NCI-H510A (cell line): ENCODE measurements at regions not wholly inside any gene's neighbourhood (a gene's known extent, or its start where the extent isn't known, plus 50 kb on each side); places are given as distances from the start of the nearest gene placed in this dataset.
"Not testable (repeated sequence)": the region's sequence is repeated elsewhere in the genome, so short reads cannot be mapped to it uniquely, and the experiment has no call there.

Experiments
- DNase-seq: peaks from one replicate; lab custom pipeline; 2025; lab: John Stamatoyannopoulos, UW

DNA sequence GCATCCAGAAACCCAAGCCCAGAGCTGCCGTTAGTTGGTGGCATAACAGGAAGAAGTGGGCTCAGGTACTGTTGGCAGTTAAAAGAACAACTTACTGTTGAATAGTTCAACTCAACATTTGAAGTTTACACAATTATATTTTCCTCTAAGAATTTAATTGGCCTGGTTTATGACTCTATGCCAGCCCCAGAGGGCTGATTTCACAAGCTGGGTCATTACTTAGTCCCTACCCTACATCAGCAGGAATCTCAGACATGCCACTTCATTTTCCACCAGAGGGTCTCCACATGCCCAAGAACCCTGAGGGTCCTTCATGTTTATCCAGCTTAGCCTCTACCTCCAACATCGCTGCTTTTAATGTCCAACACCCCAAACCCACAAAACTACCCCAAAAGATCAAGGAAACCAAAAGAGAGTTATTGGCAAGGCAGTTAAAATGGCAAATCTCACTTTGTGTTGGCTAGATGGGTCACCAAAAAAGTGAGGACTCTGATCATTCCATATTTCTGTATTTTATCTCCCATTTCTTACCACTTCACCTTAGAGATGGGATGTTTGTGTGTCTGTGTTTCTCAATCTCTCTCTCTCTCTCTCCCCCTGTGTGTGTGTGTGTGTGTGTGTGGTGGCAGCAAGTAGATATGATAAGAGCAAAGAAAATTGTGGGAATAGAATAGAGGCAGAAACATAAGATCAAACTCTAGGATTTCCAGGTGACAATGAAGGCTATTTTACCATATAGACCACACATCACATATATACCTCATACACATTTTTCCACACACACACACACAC lies 112.5 kb upstream of the TBX18 start:
- no peak for DNase-seq

DNA sequence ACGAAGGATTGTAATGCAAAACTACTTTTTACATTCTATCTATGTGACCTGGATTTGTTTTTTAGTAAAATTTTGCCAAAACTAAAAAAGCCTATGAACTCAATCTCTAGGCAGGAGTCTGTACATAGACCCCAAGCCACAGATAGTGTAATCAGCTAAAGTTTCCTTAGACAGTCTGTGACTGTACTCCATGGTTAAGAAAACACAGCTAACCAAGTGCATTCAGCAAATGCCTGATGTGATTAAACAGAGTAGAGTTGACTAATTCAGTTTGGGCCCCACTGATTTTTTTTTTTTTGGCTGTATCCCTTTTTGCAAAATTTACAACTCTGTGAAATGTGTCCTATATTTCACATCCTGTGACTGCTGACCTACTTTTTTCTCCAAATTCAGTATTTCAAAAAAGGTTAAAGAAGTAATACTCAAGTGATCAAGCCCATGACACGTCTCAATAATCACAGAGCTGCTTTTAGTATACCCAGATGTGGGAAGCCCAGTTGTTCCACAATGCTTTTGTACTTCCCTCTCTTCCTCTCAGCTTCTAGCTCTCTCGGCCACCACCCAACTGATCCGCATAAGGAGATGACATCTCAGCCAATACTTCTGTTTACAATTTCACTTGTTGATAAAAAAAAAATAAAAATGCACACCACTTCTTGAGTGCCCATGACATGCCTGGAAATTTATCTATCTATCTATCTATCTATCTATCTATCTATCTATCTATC lies 108.8 kb upstream of the TBX18 start:
- DNase-seq, result no peak

DNA sequence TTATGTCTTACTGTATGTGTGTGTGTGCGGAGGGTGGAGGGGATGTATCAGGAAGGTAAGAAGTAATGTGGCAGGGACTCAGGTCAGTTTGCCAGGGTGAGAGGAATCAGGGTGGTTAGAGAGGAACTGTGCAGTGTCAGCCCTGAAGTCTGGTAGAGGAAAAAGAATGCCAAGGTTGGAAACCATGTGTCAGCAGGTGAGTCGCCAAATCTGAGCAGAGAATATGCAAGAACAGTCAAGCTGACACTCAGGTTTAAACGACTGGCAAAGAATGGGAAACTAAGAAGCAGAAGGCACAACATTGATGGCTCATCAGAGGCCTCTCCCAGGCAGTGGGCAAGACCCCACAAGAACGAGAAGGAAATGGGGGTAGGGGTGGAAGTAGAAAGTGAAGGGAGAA lies 107.5 kb upstream of the TBX18 start:
- no peak for DNase-seq

DNA sequence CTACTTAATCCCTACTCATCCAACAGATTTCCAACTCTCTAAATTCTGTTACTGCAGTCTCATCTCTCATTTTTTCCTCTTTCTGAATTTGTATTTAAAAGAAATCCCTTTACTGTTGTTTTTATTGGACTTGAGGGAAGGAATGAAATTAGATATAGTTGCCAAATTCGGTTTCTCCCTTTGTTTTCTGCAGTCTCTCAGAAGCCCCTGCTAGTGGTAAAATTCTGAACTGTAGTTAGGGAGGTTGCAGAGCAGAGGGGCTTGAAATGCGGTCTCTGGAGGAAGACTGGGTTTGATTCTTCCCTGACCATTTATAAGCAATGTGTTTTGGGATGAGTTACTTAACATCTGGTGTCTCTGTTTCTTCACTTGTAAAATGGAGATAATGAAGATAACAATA lies 106.3 kb upstream of the TBX18 start:
- DNase-seq, result no peak

DNA sequence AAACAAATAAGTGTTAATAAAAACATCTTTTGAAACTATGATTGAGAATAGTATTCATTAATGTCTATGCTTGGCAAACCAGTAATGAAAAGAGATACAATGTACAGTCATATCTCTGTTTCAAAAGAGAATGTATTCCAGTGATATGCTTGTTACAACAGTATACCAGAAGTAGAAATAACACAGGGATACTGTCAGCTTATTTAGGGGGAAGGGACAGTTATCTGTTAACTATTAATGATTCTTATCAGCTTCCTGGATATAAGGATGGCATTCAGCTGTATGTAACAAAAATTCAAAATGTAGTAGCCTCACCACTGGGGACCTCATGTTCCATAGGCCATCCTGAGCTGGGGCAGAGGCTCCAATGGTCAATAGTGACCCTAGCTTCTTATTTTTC lies 103.8 kb upstream of the TBX18 start:
- no peak for DNase-seq

DNA sequence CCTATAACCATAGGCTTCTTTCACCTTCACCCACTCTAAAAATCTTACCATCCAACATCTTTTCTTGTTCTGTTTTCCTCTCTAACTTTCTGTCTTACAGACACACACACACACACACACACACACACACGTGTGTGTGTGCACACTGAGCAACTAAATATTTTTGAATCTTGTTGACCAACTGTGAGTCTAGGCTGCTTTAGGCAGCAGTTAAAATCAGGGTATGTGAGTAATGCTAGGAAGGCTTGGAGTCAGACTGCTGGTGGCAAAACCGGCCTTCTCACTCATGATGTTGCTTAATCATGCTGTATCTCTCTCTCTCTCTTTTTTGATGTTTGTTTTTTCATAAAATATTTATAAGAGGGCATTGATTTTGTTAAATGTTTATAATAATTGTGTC lies 103.1 kb upstream of the TBX18 start:
- DNase-seq, result no peak

DNA sequence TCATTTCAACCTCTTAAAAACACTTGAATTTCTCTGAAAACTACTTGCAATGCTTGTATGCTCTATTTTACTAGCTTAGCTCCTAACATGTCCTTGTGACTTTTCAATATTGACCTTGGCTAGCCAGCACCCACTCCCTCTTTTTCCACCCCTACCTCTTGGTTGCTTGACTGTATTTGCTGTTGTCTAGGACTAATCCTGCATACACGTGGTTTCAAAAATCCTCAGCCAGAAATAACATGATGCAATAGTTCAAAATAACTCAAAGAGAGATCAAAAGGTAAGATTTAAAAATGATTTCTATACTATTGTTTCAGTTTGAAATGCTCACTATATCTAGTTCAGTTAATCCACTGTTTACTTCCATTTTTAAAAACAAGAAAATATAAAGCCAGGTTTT lies 102.3 kb upstream of the TBX18 start:
- DNase-seq, result no peak

DNA sequence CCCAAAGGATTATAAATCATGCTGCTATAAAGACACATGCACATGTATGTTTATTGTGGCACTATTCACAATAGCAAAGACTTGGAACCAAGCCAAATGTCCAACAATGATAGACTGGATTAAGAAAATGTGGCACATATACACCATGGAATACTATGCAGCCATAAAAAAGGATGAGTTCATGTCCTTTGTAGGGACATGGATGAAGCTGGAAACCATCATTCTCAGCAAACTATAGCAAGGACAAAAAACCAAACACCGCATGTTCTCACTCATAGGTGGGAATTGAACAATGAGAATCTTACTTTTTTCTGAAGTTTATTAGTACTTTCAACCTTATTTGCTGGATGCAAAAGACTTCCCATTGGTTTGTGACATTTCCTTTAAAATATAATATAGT lies 101.0 kb upstream of the TBX18 start:
- DNase-seq, result not testable (repeated sequence)

DNA sequence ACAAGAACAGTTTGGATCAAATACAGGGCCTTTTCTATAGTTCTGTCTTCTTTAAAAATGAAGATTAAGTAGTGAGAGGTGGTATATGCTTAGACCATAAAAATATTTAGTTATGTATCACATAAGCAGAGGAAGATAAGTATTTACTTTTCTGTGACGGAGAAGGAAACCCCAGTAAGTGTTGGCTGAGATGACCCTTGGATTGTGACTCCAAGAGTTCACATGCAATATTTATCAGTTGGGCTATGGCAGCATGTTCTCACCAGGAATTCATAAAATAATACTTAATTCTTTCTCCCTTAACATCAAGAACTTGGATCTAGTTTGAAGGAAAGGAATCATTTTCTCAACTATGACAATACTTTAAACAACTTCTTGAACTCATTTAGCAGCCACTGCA lies 98.4 kb upstream of the TBX18 start:
- DNase-seq, result no peak

DNA sequence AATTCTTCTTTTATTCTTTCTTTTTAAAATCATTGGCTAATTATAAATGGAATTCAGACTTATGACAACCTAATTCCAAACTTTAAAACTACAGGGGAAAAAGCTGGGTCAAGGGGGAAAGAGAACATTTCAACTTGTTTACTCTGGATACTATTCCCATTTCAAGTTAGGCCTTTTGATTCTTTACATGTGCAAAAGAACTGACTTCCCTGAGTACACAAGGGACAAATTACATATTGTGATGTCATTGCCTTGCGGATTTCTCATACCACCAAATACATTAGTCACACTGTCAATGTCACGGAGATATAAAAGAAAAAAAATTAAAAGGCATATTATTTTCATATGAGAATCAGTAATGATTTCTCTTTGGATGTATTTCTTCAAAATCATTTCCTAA lies 96.5 kb upstream of the TBX18 start:
- DNase-seq, result no peak

DNA sequence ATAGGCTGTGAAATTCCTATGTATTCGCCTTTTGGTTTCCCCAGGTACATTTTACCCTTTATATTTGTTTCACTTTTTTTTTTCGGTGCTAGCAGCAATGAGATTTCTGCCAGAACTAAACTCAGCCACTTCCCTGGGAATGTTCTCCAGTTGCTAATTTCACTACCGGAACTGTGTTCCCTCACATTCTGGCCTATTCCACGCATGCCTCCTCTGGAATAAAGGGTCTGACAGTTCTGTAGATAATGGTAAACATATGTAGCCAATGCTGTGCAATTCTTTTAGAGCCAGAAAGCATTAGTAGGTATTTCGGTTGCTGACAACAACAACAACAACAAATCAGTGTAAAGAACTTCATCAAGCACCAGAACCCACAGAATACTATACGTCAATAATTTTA lies 96.1 kb upstream of the TBX18 start:
- DNase-seq, result no peak

DNA sequence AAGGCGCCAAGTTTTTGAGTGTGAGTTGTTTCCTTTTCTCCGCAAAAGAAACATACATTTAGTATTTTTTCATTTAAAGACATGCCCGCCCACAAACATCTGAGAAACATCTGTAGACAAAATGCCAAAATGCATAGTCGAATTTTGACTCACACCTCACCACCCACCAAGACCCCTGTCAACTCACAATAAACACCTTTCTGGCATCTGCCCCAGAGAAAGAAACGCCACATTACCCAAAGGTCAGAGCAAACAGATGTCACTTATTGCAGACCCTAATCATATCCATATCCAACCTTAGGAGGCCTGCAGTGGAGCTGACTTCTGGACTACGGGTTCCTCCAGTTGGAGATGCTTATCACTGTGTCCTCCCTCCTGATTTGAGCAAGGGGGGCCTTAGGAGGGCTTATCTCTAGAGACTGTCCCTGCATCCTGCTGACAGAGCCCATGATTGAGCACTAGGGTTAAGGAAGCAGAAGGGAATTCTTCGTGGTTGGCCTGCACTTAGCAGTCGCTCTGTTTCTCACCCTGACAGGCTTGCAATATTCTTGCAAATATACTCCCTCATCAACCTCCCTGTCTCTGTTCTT lies 90.5 kb upstream of the TBX18 start:
- no peak for DNase-seq

DNA sequence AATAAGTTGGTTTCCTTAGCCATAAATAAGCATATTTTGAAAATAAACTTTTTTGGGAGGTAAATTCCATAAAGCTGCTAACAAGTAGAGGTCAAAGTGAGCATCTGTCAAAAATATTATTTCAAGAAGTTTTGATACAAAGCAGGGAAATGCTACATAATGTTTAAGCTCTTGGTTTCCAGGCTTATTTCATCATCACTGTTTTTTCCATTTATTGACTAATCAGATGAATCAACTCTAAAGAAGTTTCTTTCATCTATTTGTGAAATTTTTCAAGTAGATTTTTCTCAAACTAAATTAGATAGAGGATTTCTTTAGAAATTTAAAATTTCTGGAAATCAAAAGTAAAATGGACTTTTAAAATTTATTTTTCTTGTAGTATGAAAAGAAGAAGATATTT lies 89.5 kb upstream of the TBX18 start:
- DNase-seq, result no peak

DNA sequence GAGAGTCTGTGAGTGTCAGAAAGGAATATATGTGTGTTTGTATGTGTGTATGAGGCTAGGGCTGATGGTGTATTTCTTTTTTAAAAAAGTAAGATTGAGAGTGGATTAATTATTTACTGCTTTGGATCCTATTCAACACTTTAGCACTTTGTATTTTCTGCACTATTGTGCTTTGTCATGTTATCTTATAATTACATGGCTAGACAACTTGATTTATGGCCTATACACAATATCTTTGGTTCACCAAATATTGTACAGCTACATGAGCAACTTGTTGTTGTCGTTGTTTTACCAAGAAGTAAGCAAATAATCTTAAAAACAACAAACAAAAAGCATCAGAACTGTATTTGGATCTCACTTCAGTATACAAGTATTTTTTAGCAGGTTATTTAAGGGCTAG lies 84.6 kb upstream of the TBX18 start:
- no peak for DNase-seq

DNA sequence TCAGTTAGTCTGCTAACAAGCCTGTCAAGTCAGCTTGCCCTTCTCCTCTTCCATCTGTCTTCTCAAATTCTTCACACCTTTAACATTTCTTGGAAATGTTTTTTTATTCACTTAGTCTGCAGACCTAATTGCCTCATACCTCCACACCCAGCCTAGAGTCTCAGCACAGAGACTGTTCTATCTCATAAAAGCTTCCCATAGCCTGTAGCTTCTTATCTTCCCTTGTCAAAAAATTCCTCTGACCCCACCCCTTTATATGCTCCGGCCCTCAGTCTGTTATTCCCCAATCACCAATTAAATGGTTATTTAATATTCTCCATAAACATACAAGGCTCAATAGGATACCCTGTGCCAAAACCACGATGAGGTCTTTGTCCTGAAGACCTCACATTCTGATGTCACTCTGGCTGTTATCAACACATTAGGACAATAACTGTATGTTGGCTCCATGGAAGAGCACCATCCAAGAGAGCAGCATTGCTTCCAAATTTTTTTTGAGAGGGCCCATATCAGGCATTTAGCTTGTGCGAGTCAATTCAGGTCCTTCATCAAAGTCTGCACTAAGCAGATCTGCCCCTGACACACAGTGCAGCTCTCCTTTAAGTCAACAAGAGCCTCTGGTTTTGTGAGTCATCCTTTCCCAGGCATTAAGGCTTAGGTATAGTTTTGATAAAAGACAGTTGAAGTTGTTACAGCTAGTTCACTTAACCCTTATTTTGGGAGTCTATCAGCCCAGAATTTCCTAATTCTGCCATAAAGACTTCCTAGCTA lies 83.2 kb upstream of the TBX18 start:
- DNase-seq, result no peak

DNA sequence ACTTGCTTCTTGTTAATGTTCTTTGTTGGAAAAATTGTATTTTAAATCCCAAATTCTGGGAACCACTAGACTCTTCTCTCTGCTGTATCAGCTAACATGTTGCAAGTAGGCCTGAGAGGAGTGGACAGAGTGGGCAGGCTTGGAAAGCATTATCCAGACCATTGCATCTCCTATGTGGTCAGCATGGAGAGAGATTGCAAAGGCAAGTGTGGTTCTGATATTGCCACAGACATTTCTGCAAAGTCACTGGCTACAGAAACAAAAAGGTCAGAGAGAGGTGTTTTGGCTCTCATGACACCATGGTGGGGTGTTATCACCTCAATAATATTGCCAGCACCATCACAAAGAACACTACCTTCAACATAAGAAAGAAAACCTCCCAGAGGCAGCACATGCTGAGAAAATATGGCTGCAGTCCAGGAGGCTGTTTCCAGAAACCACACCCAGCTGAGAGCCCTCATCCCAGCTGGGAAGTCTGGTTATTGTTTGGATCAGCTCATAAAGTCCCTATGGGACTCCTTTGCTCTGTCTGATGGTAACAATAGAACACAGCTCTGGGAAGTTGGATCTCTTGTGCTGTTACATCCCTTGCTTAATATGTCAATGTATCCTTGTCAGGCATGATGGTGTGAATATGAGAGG lies 78.2 kb upstream of the TBX18 start:
- no peak for DNase-seq

DNA sequence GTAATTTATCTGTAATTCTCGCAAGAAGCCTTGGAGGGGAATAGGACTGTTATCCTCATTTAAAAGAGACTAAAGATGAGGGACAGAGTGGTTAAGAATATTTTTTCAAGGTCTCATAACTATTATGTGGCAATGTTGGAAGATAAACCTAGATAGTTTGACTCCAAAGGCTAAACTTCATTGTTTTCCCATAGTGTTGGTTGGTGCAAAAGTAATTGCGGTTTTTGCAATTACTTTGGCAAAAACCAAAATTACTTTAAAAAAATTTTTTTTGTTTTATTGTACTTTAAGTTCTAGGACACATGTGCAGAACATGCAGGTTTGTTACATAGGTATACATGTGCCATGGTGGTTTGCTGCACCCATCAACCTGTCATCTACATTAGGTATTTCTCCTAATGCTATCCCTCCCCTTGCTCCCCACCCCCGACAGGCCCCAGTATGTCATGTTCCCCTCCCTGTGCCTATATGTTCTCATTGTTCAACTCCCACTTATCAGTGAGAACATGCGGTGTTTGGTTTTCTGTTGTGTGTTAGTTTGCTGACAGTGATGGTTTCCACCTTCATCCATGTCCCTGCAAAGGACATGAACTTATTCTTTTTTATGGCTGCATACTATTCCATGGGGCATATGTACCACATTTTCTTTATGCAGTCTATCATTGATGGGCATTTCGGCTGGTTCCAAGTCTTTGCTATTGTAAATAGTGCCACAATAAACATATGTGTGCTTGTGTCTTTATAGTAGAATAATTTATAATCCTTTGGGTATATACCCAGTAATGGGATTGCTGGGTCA lies 72.9 kb upstream of the TBX18 start:
- not testable (repeated sequence) for DNase-seq

DNA sequence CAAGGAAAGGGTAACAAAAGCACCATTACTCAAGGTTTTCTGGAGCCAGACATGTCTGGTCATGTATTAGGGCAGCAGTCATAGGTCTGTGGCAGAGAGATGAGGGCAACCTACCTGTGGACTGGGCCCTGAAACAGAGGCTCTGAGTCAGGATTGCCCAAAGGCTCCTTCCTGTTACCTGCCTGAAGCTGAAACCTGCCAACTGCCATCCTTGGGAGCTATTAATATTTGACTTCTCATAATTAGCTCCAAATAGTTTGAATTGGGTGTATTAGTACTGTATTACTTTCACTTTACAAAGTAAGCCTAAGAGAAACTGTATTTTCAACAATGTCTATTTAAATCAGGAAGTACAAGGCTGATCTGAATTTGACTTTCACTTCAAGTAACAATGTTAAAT lies 72.0 kb upstream of the TBX18 start:
- no peak for DNase-seq

DNA sequence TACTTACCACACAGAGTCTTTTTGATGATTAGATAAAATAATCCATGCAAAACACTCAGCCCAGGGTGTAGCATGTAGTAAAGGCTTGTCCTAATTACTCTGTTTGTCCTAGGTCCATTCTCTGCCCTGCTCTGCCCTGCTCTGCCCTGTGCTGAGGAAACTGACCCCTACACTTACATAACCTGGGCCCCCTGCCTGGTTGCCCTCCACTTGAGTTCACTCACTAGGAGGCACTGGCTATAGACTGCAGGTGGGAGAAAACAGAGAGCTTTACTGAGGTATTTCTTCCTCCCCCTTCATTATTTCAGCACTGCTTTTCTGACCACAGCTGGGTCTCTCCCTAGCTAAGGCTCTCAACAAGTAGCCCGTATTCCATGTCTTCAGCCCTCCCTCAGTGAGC lies 70.9 kb upstream of the TBX18 start:
- DNase-seq, result no peak

DNA sequence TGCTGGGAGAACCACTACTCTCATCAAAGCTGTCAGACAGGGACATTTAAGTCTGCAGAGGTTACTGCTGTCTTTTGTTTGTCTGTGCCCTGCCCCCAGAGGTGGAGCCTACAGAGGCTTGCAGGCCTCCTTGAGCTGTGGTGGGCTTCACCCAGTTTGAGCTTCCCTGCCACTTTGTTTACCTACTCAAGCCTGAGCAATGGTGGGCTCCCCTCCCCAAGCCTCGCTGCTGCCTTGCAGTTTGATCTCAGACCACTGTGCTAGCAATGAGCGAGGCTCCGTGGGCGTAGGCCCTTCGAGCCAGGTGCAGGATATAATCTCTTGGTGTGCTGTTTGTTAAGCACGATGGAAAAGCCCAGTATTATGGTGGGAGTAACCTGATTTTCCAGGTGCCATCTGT lies 67.5 kb upstream of the TBX18 start:
- not testable (repeated sequence) for DNase-seq

DNA sequence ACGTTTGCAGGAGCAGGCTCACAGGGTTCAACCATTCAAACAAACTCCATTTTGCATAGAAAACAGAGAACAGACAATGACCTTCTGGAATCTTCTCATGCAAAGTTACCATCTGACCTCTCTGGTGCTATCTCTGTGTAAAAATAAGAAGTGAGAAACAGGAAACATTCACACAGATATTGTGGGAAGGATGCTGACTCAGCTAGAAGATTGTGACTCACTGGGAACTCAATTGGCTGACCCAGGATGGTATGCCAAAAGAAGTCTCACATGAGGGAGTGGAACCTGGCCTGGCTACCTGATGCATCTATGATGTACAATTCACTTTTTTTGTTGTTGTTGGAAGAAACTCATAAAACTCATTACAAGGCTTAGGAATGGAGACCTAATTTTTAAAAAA lies 61.1 kb upstream of the TBX18 start:
- no peak for DNase-seq
